Myocyte (in vitro differentiated cells): ENCODE measurements at regions not wholly inside any gene's neighbourhood (a gene's known extent, or its start where the extent isn't known, plus 50 kb on each side); places are given as distances from the start of the nearest gene placed in this dataset.
"Not testable (repeated sequence)": the region's sequence is repeated elsewhere in the genome, so short reads cannot be mapped to it uniquely, and the experiment has no call there.

Experiments
- DNase-seq: peaks from one replicate; pipeline ENCODE4 v3.0.0-alpha.2; 2012; ENCODE audit warnings: low read depth

- no peak for DNase-seq
Measured at GRCh38 chr14:87255058-87255457, 737.9 kb downstream of the GALC start.

DNA sequence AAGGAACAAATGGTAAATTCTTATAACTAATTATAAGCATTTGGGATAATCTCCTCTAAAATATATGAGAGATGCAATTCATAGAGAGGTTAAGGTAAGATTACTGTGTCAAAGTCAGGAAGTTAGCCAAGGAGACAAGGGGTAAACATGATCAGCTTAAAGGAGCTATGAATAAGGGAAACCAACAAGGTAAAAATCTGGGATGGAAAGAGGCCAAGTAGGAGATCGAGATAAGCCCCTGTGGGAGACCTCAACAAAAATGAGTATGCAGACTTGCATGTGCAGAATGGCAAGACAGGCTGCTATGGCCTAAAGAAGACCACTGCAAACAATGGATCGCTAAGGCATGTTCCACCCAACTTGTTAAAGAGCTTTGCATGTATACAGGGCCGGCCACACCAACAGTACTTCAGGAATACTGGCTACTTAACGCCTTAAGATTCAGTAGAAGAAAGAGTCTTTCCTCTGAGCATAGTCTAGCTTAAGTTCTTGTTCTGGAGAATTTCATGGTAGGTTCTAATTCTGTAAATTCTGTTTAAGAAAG lies 738.6 kb downstream of the GALC start:
- no peak for DNase-seq

DNA sequence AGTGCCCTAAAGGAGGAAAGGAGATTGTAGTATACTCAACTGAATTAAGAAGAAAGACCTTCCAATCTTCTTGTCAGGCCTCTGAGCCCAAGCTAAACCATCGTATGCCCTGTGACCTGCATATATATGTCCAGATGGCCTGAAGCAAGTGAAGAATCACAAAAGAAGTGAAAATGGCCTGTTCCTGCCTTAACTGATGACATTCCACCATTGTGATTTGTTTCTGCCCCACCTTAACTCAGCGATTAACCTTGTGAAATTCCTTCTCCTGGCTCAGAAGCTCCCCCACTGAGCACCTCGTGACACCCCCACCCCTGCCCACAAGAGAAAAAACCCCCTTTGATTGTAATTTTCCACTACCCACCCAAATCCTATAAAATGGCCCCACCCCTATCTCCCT lies 739.2 kb downstream of the GALC start:
- DNase-seq = not testable (repeated sequence)

- no peak for DNase-seq
Measured at GRCh38 chr14:87252103-87252502, 740.9 kb downstream of the GALC start.

DNA sequence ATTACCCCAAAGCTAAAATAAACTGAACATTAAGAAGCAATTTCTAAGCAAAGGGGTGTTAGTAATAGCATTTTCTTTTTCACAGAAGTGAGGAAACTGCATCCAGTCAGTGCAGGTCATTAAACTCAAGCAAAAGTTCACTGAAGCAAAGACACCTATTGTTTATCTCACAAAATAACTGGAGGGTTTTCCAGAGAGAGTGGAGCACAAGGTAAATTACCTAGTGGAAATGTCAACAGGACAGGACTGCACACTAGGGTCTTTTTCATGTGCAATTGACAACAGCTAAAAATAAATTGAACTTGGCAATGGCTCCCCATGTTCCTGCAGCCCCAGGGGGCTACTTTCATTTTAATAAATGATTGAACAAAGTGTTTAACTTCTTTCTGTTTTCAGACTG lies 742.0 kb downstream of the GALC start:
- no peak for DNase-seq

DNA sequence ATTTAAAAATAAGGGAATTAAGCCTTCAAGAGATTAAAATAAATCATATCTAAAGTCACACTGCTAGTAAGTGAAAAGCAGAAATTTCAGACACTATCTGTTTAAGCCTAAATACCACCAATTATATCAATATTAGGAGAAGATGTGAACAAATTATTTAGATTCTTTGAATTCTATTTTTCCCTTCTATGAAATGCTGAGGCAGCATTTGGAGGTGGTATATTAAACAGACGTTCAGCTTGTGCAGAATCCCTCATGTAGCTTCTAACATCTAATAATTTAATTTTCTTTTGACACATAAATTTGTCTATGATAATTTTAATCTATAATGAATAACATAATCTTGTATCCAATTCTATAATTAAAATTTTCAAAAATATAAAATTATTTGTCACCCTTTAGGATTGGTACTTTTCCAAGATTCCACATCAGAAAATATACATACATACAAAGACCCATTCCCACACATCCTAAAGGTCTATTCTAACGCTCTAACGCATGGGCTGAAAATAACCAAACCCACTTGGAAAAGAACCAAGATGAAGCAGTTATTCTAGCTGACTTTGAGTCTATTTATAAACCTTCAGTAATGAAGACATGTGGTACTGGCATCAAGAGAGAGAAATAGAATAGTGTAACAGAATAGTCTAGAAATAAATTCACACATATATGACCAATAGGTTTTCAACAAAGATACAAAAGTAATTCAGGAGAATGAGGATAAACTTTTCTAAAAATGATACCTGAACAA lies 751.8 kb downstream of the GALC start:
- peak; percentile 49 for DNase-seq

- DNase-seq = not testable (repeated sequence)
Measured at GRCh38 chr14:87240319-87240718, 752.7 kb downstream of the GALC start.

DNA sequence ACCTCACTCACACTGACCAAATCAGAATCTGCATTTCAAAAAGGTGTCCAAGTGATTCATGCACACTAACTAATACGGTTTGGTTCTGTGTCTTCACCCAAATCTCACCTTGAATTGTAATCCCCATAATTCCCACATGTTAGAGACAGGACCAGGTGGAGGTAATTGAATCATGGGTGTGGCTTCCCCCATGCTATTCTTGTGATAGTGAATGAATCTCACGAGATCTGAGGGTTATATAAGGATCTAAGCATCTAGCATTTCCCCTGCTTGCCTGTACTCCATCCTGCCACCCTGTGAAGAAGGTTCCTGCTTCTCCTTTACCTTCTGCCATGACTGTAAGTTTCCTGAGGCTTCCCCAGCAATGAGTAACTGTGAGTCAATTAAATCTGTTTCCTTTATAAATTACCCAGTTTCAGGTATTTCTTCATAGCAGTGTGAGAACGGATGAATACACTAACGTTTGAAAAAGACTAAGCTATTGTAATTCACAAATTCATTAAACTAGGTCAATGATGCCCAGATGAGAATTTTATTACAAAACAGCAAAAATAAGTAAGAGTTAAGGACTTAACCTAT lies 759.1 kb downstream of the GALC start:
- DNase-seq = no peak

DNA sequence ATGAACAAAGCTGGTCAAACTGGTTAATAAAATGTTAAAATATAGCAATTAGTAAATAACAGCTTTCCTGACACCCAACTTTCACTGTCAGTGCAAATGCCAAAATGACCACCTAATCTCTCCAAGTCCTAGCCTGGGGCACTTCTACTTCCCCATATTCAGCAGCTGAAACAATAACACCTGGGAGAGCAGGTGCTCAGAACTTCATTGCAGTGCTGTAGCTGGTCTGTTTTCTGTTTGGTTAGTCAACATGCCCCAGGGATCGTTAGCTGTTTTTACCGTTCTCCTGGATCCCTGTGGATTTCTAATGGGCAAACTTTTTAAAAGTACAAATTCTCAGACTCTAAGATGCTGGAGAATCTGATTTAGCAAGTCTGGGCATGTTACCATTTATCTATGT lies 759.7 kb downstream of the GALC start:
- no peak for DNase-seq

GRCh38 chr14:87231336-87232026 lies 761.5 kb downstream of the GALC start:
- no peak for DNase-seq

DNA sequence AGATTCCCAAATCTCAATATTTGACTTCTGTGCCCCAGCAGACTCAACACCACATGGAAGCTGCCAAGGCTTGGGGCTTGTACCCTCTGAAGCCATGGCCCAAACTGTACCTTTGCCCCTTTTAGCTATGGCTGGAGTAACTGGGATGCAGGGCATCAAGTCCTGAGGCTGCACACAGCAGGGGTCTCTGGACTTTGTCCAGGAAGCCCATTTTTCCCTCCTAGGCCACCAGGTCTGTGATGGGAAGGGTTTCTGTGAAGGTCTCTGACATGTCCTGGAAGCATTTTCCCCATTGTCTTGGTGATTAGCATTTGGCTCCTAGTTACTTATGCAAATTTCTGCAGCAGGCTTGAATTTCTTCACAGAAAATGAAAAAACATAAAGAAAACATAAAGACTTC lies 762.3 kb downstream of the GALC start:
- DNase-seq = no peak

DNA sequence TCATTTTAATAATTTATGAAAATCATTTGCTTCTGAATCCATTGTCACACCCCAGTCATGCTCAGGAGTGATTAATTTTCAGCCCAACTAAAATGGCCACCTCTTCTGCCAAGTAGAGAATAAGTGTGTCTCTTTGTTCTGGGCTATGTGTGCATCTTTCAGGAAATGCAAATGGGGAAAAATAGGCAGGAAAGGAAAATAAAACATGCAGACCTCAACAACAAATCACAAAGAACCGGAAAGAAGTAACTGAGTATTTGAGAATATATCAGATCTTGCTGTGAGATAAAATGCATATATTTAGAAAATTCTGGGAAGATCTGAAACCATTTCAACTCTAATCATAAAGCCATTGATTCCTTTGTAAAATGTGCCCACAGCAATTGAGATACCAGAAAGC lies 763.9 kb downstream of the GALC start:
- no peak for DNase-seq

GRCh38 chr14:87217023-87217422 lies 776.0 kb downstream of the GALC start:
- no peak for DNase-seq

GRCh38 chr14:87214558-87214957 lies 778.4 kb downstream of the GALC start:
- DNase-seq = no peak

GRCh38 chr14:87207756-87208155 lies 785.2 kb downstream of the GALC start:
- DNase-seq = no peak

- no peak for DNase-seq
Measured at GRCh38 chr14:87205811-87206210, 787.2 kb downstream of the GALC start.

DNA sequence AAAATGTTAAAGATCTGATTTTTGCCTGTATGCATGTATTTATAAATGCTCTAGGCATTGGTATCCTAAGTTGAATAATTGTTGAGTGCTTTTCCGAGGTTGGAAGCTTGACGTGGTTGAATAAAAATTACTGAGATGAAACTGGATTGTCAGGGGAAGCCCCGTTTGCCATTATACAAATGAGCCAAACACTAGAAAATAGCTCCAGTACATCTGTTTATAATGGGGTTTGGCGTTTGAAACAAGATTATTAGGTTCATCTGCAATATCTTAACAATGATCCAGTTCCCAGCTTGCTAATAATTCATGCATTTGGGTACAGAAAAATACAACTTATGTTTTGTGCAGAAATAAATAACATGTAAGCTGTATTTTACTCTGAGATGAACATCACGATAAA lies 789.6 kb downstream of the GALC start:
- no peak for DNase-seq

DNA sequence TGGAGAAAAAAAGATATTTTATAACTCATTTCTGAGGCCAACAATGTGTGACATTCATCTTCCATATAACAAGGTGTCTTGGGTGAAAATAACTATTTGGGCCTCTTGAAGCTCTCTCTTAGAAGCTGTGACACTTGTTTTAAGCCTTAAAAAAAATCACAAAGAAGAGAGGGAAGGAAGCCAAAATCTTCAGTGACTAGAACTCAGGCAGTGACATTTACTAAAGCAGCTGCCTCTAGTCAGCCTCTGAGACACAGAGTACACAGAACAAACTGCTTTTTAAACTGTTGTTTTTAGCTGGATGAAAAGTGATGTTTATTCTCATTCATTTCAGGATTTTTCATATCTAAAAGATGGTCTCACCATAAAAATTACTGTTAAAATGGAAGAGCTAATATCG lies 793.6 kb downstream of the GALC start:
- DNase-seq = no peak

- no peak for DNase-seq
Measured at GRCh38 chr14:87196436-87196835, 796.5 kb downstream of the GALC start.

- no peak for DNase-seq
Measured at GRCh38 chr14:87187786-87188185, 805.2 kb downstream of the GALC start.

DNA sequence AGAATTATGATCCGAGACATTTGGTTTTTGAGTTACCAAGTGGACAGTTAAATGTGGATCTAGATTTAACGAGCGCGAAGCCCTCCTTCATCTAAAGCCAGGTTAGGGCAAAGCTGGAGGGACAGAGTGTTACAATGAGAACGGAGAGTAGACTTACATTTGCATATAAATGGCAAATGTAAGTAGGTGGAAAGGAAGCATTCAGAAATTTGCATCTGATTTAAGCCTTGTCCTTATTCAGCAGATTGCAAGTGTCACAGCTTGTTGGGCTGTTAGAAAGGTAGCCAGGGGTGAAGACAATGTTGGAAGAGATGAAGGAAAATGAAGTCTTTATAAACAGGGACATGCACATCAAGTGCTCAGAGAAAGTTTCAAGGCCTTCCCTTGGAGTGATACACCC lies 806.2 kb downstream of the GALC start:
- DNase-seq = no peak

DNA sequence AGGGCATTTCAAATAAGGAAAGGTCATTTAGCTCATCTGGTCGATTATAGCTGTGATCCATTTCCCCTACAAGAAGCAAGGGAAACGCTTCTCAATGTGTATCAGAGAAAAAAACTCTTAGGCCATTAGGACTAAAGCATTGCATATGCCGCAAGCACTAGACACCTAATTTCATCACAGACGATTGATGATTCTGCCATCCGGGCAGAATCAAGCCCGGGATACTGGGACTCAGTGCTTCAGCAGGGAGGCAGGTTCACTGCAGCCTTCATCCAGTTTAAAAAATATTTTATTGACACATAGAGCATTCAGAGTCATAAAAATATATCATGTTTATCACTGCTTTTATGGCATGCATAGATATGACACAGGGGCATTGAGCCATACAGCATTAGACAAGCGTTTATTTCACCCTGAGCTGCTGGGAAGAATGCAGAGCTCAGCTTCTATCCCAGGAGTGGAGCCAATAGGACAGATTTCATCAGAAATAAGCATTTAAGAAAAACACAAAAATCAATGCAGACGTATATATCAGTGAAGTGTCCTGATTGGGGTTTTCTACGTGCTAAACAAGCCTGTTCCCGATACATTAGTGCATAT lies 806.9 kb downstream of the GALC start:
- no peak for DNase-seq
